Heart left ventricle (tissue), 16 donors: ENCODE measurements at regions not wholly inside any gene's neighbourhood (a gene's known extent, or its start where the extent isn't known, plus 50 kb on each side); places are given as distances from the start of the nearest gene placed in this dataset.

Source experiments
- ATAC-seq, 4 donors: fragments of 200-7000 bp; cut with Tn5 transposase; one replicate each; pipeline ENCODE4 v1.9.1; 2020 to 2022; ENCODE audit warnings: moderate library complexity in 4 of 4, mild to moderate bottlenecking in 3 of 4, moderate number of reproducible peaks in 1 of 4
- DNase-seq, 5 donors: peaks; one replicate each; pipeline ENCODE4 v3.0.0-alpha.2; 2020
- H3K27ac ChIP-seq, 12 donors: fragments of 200-600 bp; sonication (generic) in 4 of 12; one replicate each; pipeline versions ENCODE4 v1.5.0 to v1.8.0; 2016 to 2022; ENCODE audit warnings: mild to moderate bottlenecking in 2 of 12
- H3K27me3 ChIP-seq, 9 donors: fragments of 200-600 bp; sonication (generic) in 2 of 9; one replicate each; pipeline versions ENCODE4 v1.5.1 to v1.8.0; 2016 to 2022; ENCODE audit warnings: mild to moderate bottlenecking in 3 of 9
- H3K36me3 ChIP-seq, 9 donors: fragments of 200-600 bp; sonication (generic) in 2 of 9; one replicate each; pipeline versions ENCODE4 v1.5.0 to v1.8.0; 2018 to 2022; ENCODE audit warnings: mild to moderate bottlenecking in 2 of 9
- H3K4me1 ChIP-seq, 12 donors: fragments of 200-600 bp; sonication (generic) in 4 of 12; one replicate each; pipeline versions ENCODE4 v1.5.0 to v1.8.0; 2016 to 2022; ENCODE audit warnings: mild to moderate bottlenecking in 3 of 12
- H3K4me3 ChIP-seq, 12 donors: fragments of 200-600 bp; sonication (generic) in 4 of 12; one replicate each; pipeline versions ENCODE4 v1.5.0 to v1.8.0; 2017 to 2022; ENCODE audit warnings: mild to moderate bottlenecking in 9 of 12, moderate library complexity in 4 of 12
- H3K9me3 ChIP-seq, 12 donors: fragments of 200-600 bp; sonication (generic) in 4 of 12; one replicate each; pipeline versions ENCODE4 v1.5.0 to v1.8.0; 2016 to 2022; ENCODE audit warnings: mild to moderate bottlenecking in 1 of 12
- POLR2A ChIP-seq, 2 donors: fragments of 450-650 bp; IDR thresholded peaks; one replicate each; pipeline ENCODE4 v1.6.1; 2017; ENCODE audit warnings: antibody characterized with exemption in 2 of 2, mild to moderate bottlenecking in 2 of 2, moderate library complexity in 2 of 2
- WGBS, 4 donors: extraction: QIAGEN DNeasy Blood & Tissue Kit in 2 of 4; methylation state at CpG; one replicate each; pipeline versions ENCODE4 v1.1.5 to v1.1.7; 2013 to 2018; 5-methylcytosine and 5-hydroxymethylcytosine counted together
- intact Hi-C, 10 donors: fragments of 100-400 bp; cut with DNase I; formaldehyde crosslinking; loops; one replicate each; pipeline versions ENCODE4 v1.11.1 to v1.14.2; 2022
- TF ChIP-seq, protein P1 (sequence below), 12 donors: fragments of 200-600 bp; sonication (generic) in 4 of 12; IDR thresholded peaks; one replicate each; pipeline versions ENCODE4 v1.5.0 to v1.8.0; 2018 to 2022; ENCODE audit warnings: antibody characterized with exemption in 12 of 12, mild to moderate bottlenecking in 5 of 12
- donor health status: ischemic (EF 13 %, LVEDD 7.1; RV severe dilation, severe dysfunction).
- donor health status: healthy with polysubstance abuse.
- donor health status: DM: no; HTN: yes; CAD: no.
- donor health status: DM: no; HTN: no; CAD: no.
- donor health status: ischemic (EF 25% LVEDD 6.9; RV normal size, moderate dysfunction).
- donor health status: ischemic (EF 25% LVEDD 5.7; RV mildly dilated, moderate dysfunction).
- donor health status: healthy.
- donor health status: DM: yes; HTN: yes; CAD: no.
- donor health status: ischemic (EF 35%, LVEDD 5.7; RV mildly dilated, moderate dysfunction).
- donor health status: nonischemic (EF 11% LVEDD 7.7; RV severe dilation, severe dysfunction).
- donor health status: DM: yes; HTN: yes; CAD: no.
- donor health status: PGD.
- donor health status: ischemic (EF 29% LVEDD 5.4; RV normal size, mild dysfunction).
- donor health status: nonischemic (EF 23%, LVEDD 6.1; RV moderate dilation, normal function).

DNA sequence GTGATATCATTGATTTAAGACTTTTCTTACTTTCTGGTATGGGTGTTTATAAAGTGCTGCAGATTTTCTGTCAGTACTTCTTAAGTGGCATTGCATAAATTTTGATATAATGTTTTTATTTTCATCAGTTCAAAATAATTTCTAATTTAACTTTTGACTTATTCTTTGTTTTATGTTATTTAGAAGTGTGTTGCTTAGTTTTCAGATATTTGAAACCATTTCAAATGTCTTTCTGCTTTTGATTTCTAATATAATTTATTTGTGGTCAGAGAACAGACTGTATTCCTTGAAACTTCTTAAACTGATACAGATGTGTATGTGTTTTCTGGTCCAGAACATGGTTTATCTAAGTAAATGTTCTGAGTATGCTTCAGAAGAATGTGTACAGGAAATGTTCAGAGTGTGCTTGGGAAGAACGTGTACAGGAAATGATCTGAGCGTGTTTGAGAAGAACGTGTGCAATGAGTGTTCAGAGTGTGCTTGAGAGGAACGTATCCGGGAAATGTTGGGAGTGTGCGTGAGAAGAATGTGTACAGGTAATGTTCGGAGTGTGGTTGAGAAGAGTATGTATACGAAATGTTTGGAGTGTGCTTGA, 265.7 kb upstream of the HS6ST1 start:
- intact Hi-C loops, result no loop called here
- Histone ChIP-seq H3K4me1 (no peaks in the 10 kb centered on the region), H3K27me3 (peaks cover 0 to 7% (median 0%) of the 10 kb centered on the region in 9 donors), H3K9me3 (peaks cover 0 to 11% (median 0%) of the 10 kb centered on the region in 12 donors), H3K27ac (no peak overlapping the region), H3K36me3 (no peaks in the 10 kb centered on the region), H3K4me3 (no peak overlapping the region)
- 61 to 64% (median 61%) methylated on average over 8 of the region's 8 CpGs for WGBS, 4 donors
- ATAC-seq, result peak in 2 of 4 donors; percentile 10 to 15
- no peak for TF ChIP-seq POLR2A (IDR thresholded peaks at IDR 0.05)
- TF ChIP-seq, protein P1, sequence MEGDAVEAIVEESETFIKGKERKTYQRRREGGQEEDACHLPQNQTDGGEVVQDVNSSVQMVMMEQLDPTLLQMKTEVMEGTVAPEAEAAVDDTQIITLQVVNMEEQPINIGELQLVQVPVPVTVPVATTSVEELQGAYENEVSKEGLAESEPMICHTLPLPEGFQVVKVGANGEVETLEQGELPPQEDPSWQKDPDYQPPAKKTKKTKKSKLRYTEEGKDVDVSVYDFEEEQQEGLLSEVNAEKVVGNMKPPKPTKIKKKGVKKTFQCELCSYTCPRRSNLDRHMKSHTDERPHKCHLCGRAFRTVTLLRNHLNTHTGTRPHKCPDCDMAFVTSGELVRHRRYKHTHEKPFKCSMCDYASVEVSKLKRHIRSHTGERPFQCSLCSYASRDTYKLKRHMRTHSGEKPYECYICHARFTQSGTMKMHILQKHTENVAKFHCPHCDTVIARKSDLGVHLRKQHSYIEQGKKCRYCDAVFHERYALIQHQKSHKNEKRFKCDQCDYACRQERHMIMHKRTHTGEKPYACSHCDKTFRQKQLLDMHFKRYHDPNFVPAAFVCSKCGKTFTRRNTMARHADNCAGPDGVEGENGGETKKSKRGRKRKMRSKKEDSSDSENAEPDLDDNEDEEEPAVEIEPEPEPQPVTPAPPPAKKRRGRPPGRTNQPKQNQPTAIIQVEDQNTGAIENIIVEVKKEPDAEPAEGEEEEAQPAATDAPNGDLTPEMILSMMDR (IDR thresholded peaks at IDR 0.05), result no peak
- no peak for DNase-seq

- no peaks in the 10 kb centered on the region for H3K4me1 ChIP-seq
- peaks cover 0 to 11% (median 0%) of the 10 kb centered on the region in 12 donors for H3K9me3 ChIP-seq
- no peak overlapping the region for H3K27ac ChIP-seq
- no peak for ATAC-seq
- DNase-seq, result no peak
- TF ChIP-seq, protein P1 (IDR thresholded peaks at IDR 0.05), result no peak
- no peak for TF ChIP-seq POLR2A (IDR thresholded peaks at IDR 0.05)
- H3K4me3 ChIP-seq, result no peak overlapping the region
- 85 to 95% (median 90%) methylated on average over 3 of the region's 3 CpGs for WGBS, 4 donors
- H3K27me3 ChIP-seq, result peaks cover 0 to 7% (median 0%) of the 10 kb centered on the region in 9 donors
- intact Hi-C loops, result no loop called here
- H3K36me3 ChIP-seq, result no peaks in the 10 kb centered on the region
These were observed 267.0 kb upstream of the HS6ST1 start for GRCh38 chr2:128585706-128586105.

DNA sequence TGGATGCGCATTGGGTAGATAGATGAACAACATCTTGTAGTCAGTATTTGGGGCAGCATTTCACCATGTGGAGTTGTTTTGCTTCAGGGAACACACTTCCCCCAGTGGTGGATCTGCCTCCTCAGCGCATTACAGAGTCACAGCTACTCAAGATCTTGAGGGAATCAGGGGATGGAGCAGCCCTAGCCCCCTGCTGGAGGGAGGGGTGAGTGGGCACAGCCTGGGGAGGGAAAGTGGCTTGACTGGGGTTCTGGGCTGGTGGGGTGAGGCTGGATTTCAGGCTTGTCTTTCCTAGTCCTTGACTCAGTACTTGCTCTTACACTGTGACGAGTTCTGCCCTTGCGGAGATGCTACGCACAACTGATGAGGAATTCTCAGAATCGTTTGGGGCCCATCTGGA, 271.0 kb upstream of the HS6ST1 start:
- DNase-seq (no peak), ATAC-seq (no peak)
- Histone ChIP-seq H3K9me3 (peaks cover 0 to 10% (median 0%) of the 10 kb centered on the region in 12 donors), H3K4me1 (peaks cover 0 to 21% (median 0%) of the 10 kb centered on the region in 12 donors), H3K27ac (no peak overlapping the region), H3K4me3 (no peak overlapping the region), H3K27me3 (peaks cover 0 to 7% (median 0%) of the 10 kb centered on the region in 9 donors), H3K36me3 (no peaks in the 10 kb centered on the region)
- intact Hi-C loops, result no loop called here
- 86 to 93% (median 92%) methylated on average over 5 to 6 of the region's 6 CpGs for WGBS, 4 donors
- TF ChIP-seq, protein P1 (IDR thresholded peaks at IDR 0.05), result no peak
- TF ChIP-seq POLR2A (IDR thresholded peaks at IDR 0.05), result no peak

GRCh38 chr2:128590309-128591021, 271.8 kb upstream of the HS6ST1 start:
- H3K4me1 ChIP-seq, result peaks cover 0 to 21% (median 0%) of the 10 kb centered on the region in 12 donors
- no peak overlapping the region for H3K27ac ChIP-seq
- ATAC-seq, result no peak
- H3K4me3 ChIP-seq, result no peak overlapping the region
- peaks cover 0 to 7% (median 0%) of the 10 kb centered on the region in 9 donors for H3K27me3 ChIP-seq
- TF ChIP-seq, protein P1 (IDR thresholded peaks at IDR 0.05), result no peak
- no peak for TF ChIP-seq POLR2A (IDR thresholded peaks at IDR 0.05)
- DNase-seq, result no peak
- 85 to 92% (median 91%) methylated on average over 12 of the region's 12 CpGs for WGBS, 4 donors
- intact Hi-C loops, result no loop called here
- H3K36me3 ChIP-seq, result no peaks in the 10 kb centered on the region
- H3K9me3 ChIP-seq, result peaks cover 0 to 6% (median 0%) of the 10 kb centered on the region in 12 donors
